ENCODE measurements at regions not wholly inside any gene's neighbourhood (a gene's known extent, or its start where the extent isn't known, plus 50 kb on each side); places are given as distances from the start of the nearest gene placed in this dataset.

GRCh38 chr10:78319371-78319770 is 285.7 kb downstream of the RPS24 start:
- no peaks in the 10 kb centered on the region for H3K36me3 ChIP-seq (replicated peaks)
- H3K4me3 ChIP-seq (ENCODE audit: low read depth, low read length) = no peak overlapping the region
- no peak for DNase-seq
- TF ChIP-seq CTCF (IDR thresholded peaks at IDR 0.05; ENCODE audit: low read depth, low read length, missing control alignments) = no peak
- no peak overlapping the region for H3K27ac ChIP-seq
- H3K27me3 ChIP-seq (replicated peaks) = peaks cover 2% of the 10 kb centered on the region
- in situ Hi-C loops (cut with HindIII; ENCODE audit: low pct_ligation_motif_present, low sequenced_read_pairs) = no loop called here

DNA sequence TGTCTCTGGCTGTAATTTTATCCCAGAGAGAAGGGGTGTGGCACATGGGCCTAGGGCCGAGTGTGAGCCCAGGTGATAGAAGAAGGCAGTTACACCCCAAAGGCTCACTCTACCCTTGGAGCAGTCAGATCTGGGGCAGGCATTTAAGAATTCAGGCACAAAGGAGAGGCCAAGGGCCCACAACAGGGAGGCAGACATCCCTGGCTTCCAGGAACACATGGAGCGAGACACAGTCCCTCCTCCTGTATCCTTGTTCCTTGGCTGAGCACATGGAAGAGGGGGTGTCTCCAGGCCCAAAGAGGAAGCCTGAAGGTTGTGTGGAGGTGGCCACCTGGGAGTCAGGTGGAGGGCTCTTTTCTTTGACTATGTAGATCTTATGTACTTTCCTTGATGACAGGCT is 286.2 kb downstream of the RPS24 start:
- H3K27me3 ChIP-seq (replicated peaks) = peaks cover 2% of the 10 kb centered on the region
- DNase-seq = no peak
- in situ Hi-C loops (cut with HindIII; ENCODE audit: low pct_ligation_motif_present, low sequenced_read_pairs) = no loop called here
- no peak overlapping the region for H3K27ac ChIP-seq
- no peak overlapping the region for H3K4me3 ChIP-seq (ENCODE audit: low read depth, low read length)
- H3K36me3 ChIP-seq (replicated peaks) = no peaks in the 10 kb centered on the region
- no peak for TF ChIP-seq CTCF (IDR thresholded peaks at IDR 0.05; ENCODE audit: low read depth, low read length, missing control alignments)

DNA sequence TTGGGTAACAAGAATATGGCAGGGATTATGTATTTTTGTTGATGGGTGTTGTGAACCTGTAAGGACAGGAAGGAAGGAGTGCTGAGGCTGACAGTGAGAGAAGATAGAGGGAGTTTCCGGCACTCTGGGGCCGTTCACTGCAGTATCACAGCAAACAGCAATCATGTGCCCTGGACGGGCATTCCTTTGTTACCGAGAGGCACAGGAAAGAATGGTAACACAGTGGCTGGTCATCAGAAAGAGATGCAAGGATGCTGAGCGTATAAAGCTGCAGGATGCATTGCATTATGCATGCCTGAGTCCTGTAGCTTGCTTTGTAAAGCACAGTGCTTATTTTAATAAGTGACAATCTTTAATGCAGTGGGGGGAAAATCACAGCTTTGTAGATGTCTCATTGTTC is 286.8 kb downstream of the RPS24 start:
- peaks cover 2% of the 10 kb centered on the region for H3K27me3 ChIP-seq (replicated peaks)
- no peak for TF ChIP-seq CTCF (IDR thresholded peaks at IDR 0.05; ENCODE audit: low read depth, low read length, missing control alignments)
- no peak for DNase-seq
- H3K4me3 ChIP-seq (ENCODE audit: low read depth, low read length) = no peak overlapping the region
- in situ Hi-C loops (cut with HindIII; ENCODE audit: low pct_ligation_motif_present, low sequenced_read_pairs) = no loop called here
- H3K27ac ChIP-seq = no peak overlapping the region
- H3K36me3 ChIP-seq (replicated peaks) = no peaks in the 10 kb centered on the region

- Histone ChIP-seq H3K27me3 (replicated peaks) (peaks cover 2% of the 10 kb centered on the region), H3K27ac (no peak overlapping the region), H3K4me3 (ENCODE audit: low read depth, low read length) (no peak overlapping the region), H3K36me3 (replicated peaks) (no peaks in the 10 kb centered on the region)
- TF ChIP-seq CTCF (IDR thresholded peaks at IDR 0.05; ENCODE audit: low read depth, low read length, missing control alignments) = no peak
- in situ Hi-C loops (cut with HindIII; ENCODE audit: low pct_ligation_motif_present, low sequenced_read_pairs) = no loop called here
- no peak for DNase-seq
Measured at GRCh38 chr10:78321000-78321399, 287.3 kb downstream of the RPS24 start.

DNA sequence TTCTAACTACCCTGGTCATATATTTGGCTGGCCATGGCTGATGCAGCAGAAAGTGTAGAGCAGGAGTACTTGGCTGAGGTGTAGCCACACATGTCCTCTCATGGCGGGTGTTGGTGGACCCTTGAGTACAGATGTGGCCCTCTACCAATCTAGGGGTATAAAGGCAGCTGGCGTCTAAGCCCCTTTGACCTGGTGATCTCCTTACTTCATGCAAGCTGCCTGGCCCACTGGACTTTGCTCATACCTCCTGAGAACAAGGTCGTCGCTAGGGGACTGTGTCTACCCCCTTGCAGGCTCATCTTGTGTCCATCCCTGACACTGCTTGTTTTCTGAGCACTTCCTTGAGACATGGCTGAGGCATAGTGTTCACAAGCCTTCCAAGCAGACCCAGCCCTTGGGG is 287.8 kb downstream of the RPS24 start:
- peaks cover 2% of the 10 kb centered on the region for H3K27me3 ChIP-seq (replicated peaks)
- no peak for TF ChIP-seq CTCF (IDR thresholded peaks at IDR 0.05; ENCODE audit: low read depth, low read length, missing control alignments)
- in situ Hi-C loops (cut with HindIII; ENCODE audit: low pct_ligation_motif_present, low sequenced_read_pairs) = no loop called here
- no peak overlapping the region for H3K27ac ChIP-seq
- H3K36me3 ChIP-seq (replicated peaks) = no peaks in the 10 kb centered on the region
- no peak overlapping the region for H3K4me3 ChIP-seq (ENCODE audit: low read depth, low read length)
- no peak for DNase-seq

GRCh38 chr10:78326372-78326771 is 292.7 kb downstream of the RPS24 start:
- DNase-seq = no peak
- no peaks in the 10 kb centered on the region for H3K36me3 ChIP-seq (replicated peaks)
- no peak for TF ChIP-seq CTCF (IDR thresholded peaks at IDR 0.05; ENCODE audit: low read depth, low read length, missing control alignments)

More at GRCh38 chr10:78326372-78326771, 292.7 kb downstream of the RPS24 start:
- in situ Hi-C loops (cut with HindIII; ENCODE audit: low pct_ligation_motif_present, low sequenced_read_pairs) = no loop called here
- H3K27ac ChIP-seq = no peak overlapping the region
- H3K27me3 ChIP-seq (replicated peaks) = peaks cover 2% of the 10 kb centered on the region
- H3K4me3 ChIP-seq (ENCODE audit: low read depth, low read length) = no peak overlapping the region

Data from brain microvascular endothelial cell (primary cell).